Karpas-422 (cell line): ENCODE measurements at regions not wholly inside any gene's neighbourhood (a gene's known extent, or its start where the extent isn't known, plus 50 kb on each side); places are given as distances from the start of the nearest gene placed in this dataset.

Experiments
- DNase-seq: peaks from one replicate; pipeline ENCODE4 v3.0.0-alpha.2; 2015
- H2AFZ ChIP-seq: fragments of 200-600 bp; sonication (generic); 2 replicates; pipeline ENCODE4 v1.6.1; 2014; ENCODE audit warnings: antibody characterized with exemption, low read length, mixed read lengths
- H3K27ac ChIP-seq: fragments of 200-600 bp; sonication (generic); 2 replicates; pipeline ENCODE4 v1.5.1; 2014; ENCODE audit warnings: mild to moderate bottlenecking, low read length, moderate library complexity
- H3K27me3 ChIP-seq: fragments of 200-600 bp; sonication (generic); 2 replicates; pipeline ENCODE4 v1.6.1; 2014; ENCODE audit warnings: low read length, mixed read lengths
- H3K36me3 ChIP-seq: fragments of 200-600 bp; sonication (generic); 2 replicates; pipeline ENCODE4 v1.6.1; 2014; ENCODE audit warnings: low read length, mixed read lengths; ENCODE audit not compliant: insufficient read depth
- H3K4me1 ChIP-seq: fragments of 200-600 bp; sonication (generic); 2 replicates; pipeline ENCODE4 v1.6.1; 2014; ENCODE audit warnings: mild to moderate bottlenecking, low read length, mixed read lengths
- H3K4me2 ChIP-seq: fragments of 200-600 bp; sonication (generic); 2 replicates; pipeline ENCODE4 v1.6.1; 2014; ENCODE audit warnings: low read length, low read depth, mild to moderate bottlenecking; ENCODE audit not compliant: poor library complexity, severe bottlenecking
- H3K4me3 ChIP-seq: fragments of 200-600 bp; sonication (generic); 2 replicates; pipeline ENCODE4 v1.5.1; 2014; ENCODE audit warnings: mild to moderate bottlenecking, antibody characterized with exemption, low read length, mixed read lengths
- H3K79me2 ChIP-seq: fragments of 200-600 bp; sonication (generic); 2 replicates; pipeline ENCODE4 v1.6.1; 2014; ENCODE audit warnings: mild to moderate bottlenecking, low read length, mixed read lengths
- H3K9ac ChIP-seq: fragments of 200-600 bp; sonication (generic); 2 replicates; pipeline ENCODE4 v1.6.0; 2014; ENCODE audit warnings: low read length
- H3K9me2 ChIP-seq: fragments of 200-600 bp; sonication (generic), shearing (Covaris generic); replicated peaks from 2 replicates; pipeline ENCODE4 v1.6.0; 2014; ENCODE audit warnings: mild to moderate bottlenecking, low read length, moderate library complexity; ENCODE audit not compliant: insufficient read depth
- H3K9me3 ChIP-seq: fragments of 300-700, 200-600 bp; sonication (generic); 2 replicates; pipeline ENCODE4 v1.6.1; 2014; ENCODE audit warnings: low read length, mixed read lengths
- H4K20me1 ChIP-seq: fragments of 200-600 bp; sonication (generic); 2 replicates; pipeline ENCODE4 v1.6.1; 2014; ENCODE audit warnings: mild to moderate bottlenecking, antibody characterized with exemption, low read length, low read depth; ENCODE audit not compliant: insufficient read depth

- no peaks in the 10 kb centered on the region for H4K20me1 ChIP-seq
- no peak overlapping the region for H3K9ac ChIP-seq
- H3K9me3 ChIP-seq, result no peaks in the 10 kb centered on the region; the same call in 1 of the 2 replicates
- no peaks in the 10 kb centered on the region for H3K4me1 ChIP-seq
- DNase-seq, result no peak
- H3K79me2 ChIP-seq, result no peaks in the 10 kb centered on the region
- H3K4me2 ChIP-seq, result no peak overlapping the region
- no peak overlapping the region for H2AFZ ChIP-seq
- H3K36me3 ChIP-seq, result no peaks in the 10 kb centered on the region
- no peak overlapping the region for H3K4me3 ChIP-seq
- no peaks in the 10 kb centered on the region for H3K9me2 ChIP-seq
- H3K27ac ChIP-seq, result no peak overlapping the region
- H3K27me3 ChIP-seq, result no peaks in the 10 kb centered on the region
These were observed 94.2 kb upstream of the PPP2R3B start for GRCh38 chrX:480861-481417.

- H3K9ac ChIP-seq, result no peak overlapping the region
- H2AFZ ChIP-seq, result no peak overlapping the region
- H3K36me3 ChIP-seq, result no peaks in the 10 kb centered on the region
- no peaks in the 10 kb centered on the region for H4K20me1 ChIP-seq
- no peak overlapping the region for H3K4me3 ChIP-seq
- H3K27me3 ChIP-seq, result no peaks in the 10 kb centered on the region
- H3K79me2 ChIP-seq, result no peaks in the 10 kb centered on the region
- H3K4me1 ChIP-seq, result no peaks in the 10 kb centered on the region
- no peaks in the 10 kb centered on the region for H3K9me2 ChIP-seq
- H3K27ac ChIP-seq, result no peak overlapping the region
- H3K9me3 ChIP-seq, result no peaks in the 10 kb centered on the region; the same call in 1 of the 2 replicates
- no peak overlapping the region for H3K4me2 ChIP-seq
- DNase-seq, result no peak
These were observed 95.5 kb upstream of the PPP2R3B start for GRCh38 chrX:482192-482701.

- H2AFZ ChIP-seq, result no peak overlapping the region
- H3K9ac ChIP-seq, result no peak overlapping the region
- DNase-seq, result no peak
- no peaks in the 10 kb centered on the region for H3K4me1 ChIP-seq
- no peaks in the 10 kb centered on the region for H3K9me2 ChIP-seq
- no peaks in the 10 kb centered on the region for H3K27me3 ChIP-seq
- no peak overlapping the region for H3K27ac ChIP-seq
- no peak overlapping the region for H3K4me2 ChIP-seq
- H3K36me3 ChIP-seq, result no peaks in the 10 kb centered on the region
- H3K79me2 ChIP-seq, result no peaks in the 10 kb centered on the region
- H3K4me3 ChIP-seq, result no peak overlapping the region
- H3K9me3 ChIP-seq, result no peaks in the 10 kb centered on the region; the same call in 1 of the 2 replicates
- H4K20me1 ChIP-seq, result no peaks in the 10 kb centered on the region
These were observed 96.0 kb upstream of the PPP2R3B start for GRCh38 chrX:482702-483203.

GRCh38 chrX:485368-485767 lies 98.7 kb upstream of the PPP2R3B start:
- Histone ChIP-seq H2AFZ (no peak overlapping the region), H3K4me3 (no peak overlapping the region), H3K36me3 (no peaks in the 10 kb centered on the region), H3K4me2 (no peak overlapping the region), H3K9me2 (no peaks in the 10 kb centered on the region), H4K20me1 (no peaks in the 10 kb centered on the region), H3K27ac (no peak overlapping the region), H3K27me3 (no peaks in the 10 kb centered on the region), H3K79me2 (no peaks in the 10 kb centered on the region), H3K4me1 (no peaks in the 10 kb centered on the region), H3K9ac (no peak overlapping the region), H3K9me3 (no peaks in the 10 kb centered on the region; the same call in 1 of the 2 replicates)
- no peak for DNase-seq

GRCh38 chrX:486325-486724 lies 99.6 kb upstream of the PPP2R3B start:
- Histone ChIP-seq H3K9ac (no peak overlapping the region), H3K36me3 (no peaks in the 10 kb centered on the region), H3K9me2 (no peaks in the 10 kb centered on the region), H3K79me2 (no peaks in the 10 kb centered on the region), H4K20me1 (no peaks in the 10 kb centered on the region), H3K4me1 (no peaks in the 10 kb centered on the region), H2AFZ (no peak overlapping the region), H3K27ac (no peak overlapping the region), H3K27me3 (no peaks in the 10 kb centered on the region), H3K4me3 (no peak overlapping the region), H3K4me2 (no peak overlapping the region), H3K9me3 (no peaks in the 10 kb centered on the region; the same call in 1 of the 2 replicates)
- DNase-seq, result no peak

GRCh38 chrX:487836-488235 lies 101.1 kb upstream of the PPP2R3B start:
- Histone ChIP-seq H3K36me3 (no peaks in the 10 kb centered on the region), H3K4me1 (no peaks in the 10 kb centered on the region), H3K4me3 (no peak overlapping the region), H3K79me2 (no peaks in the 10 kb centered on the region), H3K4me2 (no peak overlapping the region), H3K27me3 (no peaks in the 10 kb centered on the region), H4K20me1 (no peaks in the 10 kb centered on the region), H3K9me3 (no peaks in the 10 kb centered on the region; the same call in 1 of the 2 replicates), H3K9me2 (no peaks in the 10 kb centered on the region), H3K9ac (no peak overlapping the region), H3K27ac (no peak overlapping the region), H2AFZ (no peak overlapping the region)
- DNase-seq, result no peak

GRCh38 chrX:489820-490219 lies 103.1 kb upstream of the PPP2R3B start:
- no peak for DNase-seq
- Histone ChIP-seq H3K9ac (no peak overlapping the region), H3K9me3 (no peaks in the 10 kb centered on the region)

GRCh38 chrX:497186-498014 lies 110.7 kb upstream of the PPP2R3B start:
- Histone ChIP-seq H3K27me3 (no peaks in the 10 kb centered on the region), H3K9me3 (no peaks in the 10 kb centered on the region), H4K20me1 (no peaks in the 10 kb centered on the region), H3K36me3 (no peaks in the 10 kb centered on the region), H3K4me1 (no peaks in the 10 kb centered on the region), H3K9ac (no peak overlapping the region), H3K4me2 (no peak overlapping the region), H3K4me3 (no peak overlapping the region), H3K27ac (no peak overlapping the region), H3K79me2 (no peaks in the 10 kb centered on the region), H3K9me2 (no peaks in the 10 kb centered on the region), H2AFZ (no peak overlapping the region)
- DNase-seq, result no peak

More at GRCh38 chrX:489820-490219, 103.1 kb upstream of the PPP2R3B start:
- no peak overlapping the region for H3K4me3 ChIP-seq
- no peak overlapping the region for H3K4me2 ChIP-seq
- H4K20me1 ChIP-seq, result no peaks in the 10 kb centered on the region
- H3K9me2 ChIP-seq, result no peaks in the 10 kb centered on the region
- no peak overlapping the region for H3K27ac ChIP-seq
- H3K36me3 ChIP-seq, result no peaks in the 10 kb centered on the region
- H3K79me2 ChIP-seq, result no peaks in the 10 kb centered on the region
- H3K4me1 ChIP-seq, result no peaks in the 10 kb centered on the region
- no peaks in the 10 kb centered on the region for H3K27me3 ChIP-seq
- no peak overlapping the region for H2AFZ ChIP-seq
